ENCODE measurements at regions not wholly inside any gene's neighbourhood (a gene's known extent, or its start where the extent isn't known, plus 50 kb on each side); places are given as distances from the start of the nearest gene placed in this dataset.
"Not testable (repeated sequence)": the region's sequence is repeated elsewhere in the genome, so short reads cannot be mapped to it uniquely, and the experiment has no call there.

GRCh38 chr5:2063380-2063779 is 180.7 kb upstream of the IRX4 start:
- DNase-seq = not testable (repeated sequence)

GRCh38 chr5:2052687-2053086 is 170.0 kb upstream of the IRX4 start:
- DNase-seq = no peak

GRCh38 chr5:2049876-2050275 is 167.2 kb upstream of the IRX4 start:
- DNase-seq = no peak

- DNase-seq = no peak
These were observed 165.9 kb upstream of the IRX4 start for GRCh38 chr5:2048664-2049063.

GRCh38 chr5:2047341-2047927 is 164.7 kb upstream of the IRX4 start:
- DNase-seq = no peak

GRCh38 chr5:2044041-2044440 is 161.3 kb upstream of the IRX4 start:
- DNase-seq = no peak

GRCh38 chr5:2039180-2039531 is 156.4 kb upstream of the IRX4 start:
- no peak for DNase-seq

GRCh38 chr5:2038321-2039179 is 155.8 kb upstream of the IRX4 start:
- peak; percentile 40 for DNase-seq

- no peak for DNase-seq
These were observed 154.2 kb upstream of the IRX4 start for GRCh38 chr5:2036885-2037284.

- no peak for DNase-seq
These were observed 149.7 kb upstream of the IRX4 start for GRCh38 chr5:2032432-2032831.

- no peak for DNase-seq
These were observed 148.9 kb upstream of the IRX4 start for GRCh38 chr5:2031581-2031980.

GRCh38 chr5:2030131-2030530 is 147.4 kb upstream of the IRX4 start:
- DNase-seq = no peak

GRCh38 chr5:2029206-2029605 is 146.5 kb upstream of the IRX4 start:
- no peak for DNase-seq

- DNase-seq = no peak
These were observed 145.1 kb upstream of the IRX4 start for GRCh38 chr5:2027790-2028189.

- DNase-seq = no peak
These were observed 142.4 kb upstream of the IRX4 start for GRCh38 chr5:2024986-2025721.

- no peak for DNase-seq
These were observed 140.5 kb upstream of the IRX4 start for GRCh38 chr5:2023196-2023595.

GRCh38 chr5:2022436-2022835 is 139.7 kb upstream of the IRX4 start:
- no peak for DNase-seq

- DNase-seq = no peak
These were observed 138.9 kb upstream of the IRX4 start for GRCh38 chr5:2021484-2022176.

GRCh38 chr5:2020730-2021129 is 138.0 kb upstream of the IRX4 start:
- DNase-seq = no peak

- no peak for DNase-seq
These were observed 137.0 kb upstream of the IRX4 start for GRCh38 chr5:2019716-2020115.

- no peak for DNase-seq
These were observed 135.6 kb upstream of the IRX4 start for GRCh38 chr5:2018390-2018724.

- DNase-seq = no peak
These were observed 135.0 kb upstream of the IRX4 start for GRCh38 chr5:2017540-2018389.

GRCh38 chr5:2015961-2016360 is 133.2 kb upstream of the IRX4 start:
- no peak for DNase-seq
